ENCODE measurements at regions not wholly inside any gene's neighbourhood (a gene's known extent, or its start where the extent isn't known, plus 50 kb on each side); places are given as distances from the start of the nearest gene placed in this dataset.

DNA sequence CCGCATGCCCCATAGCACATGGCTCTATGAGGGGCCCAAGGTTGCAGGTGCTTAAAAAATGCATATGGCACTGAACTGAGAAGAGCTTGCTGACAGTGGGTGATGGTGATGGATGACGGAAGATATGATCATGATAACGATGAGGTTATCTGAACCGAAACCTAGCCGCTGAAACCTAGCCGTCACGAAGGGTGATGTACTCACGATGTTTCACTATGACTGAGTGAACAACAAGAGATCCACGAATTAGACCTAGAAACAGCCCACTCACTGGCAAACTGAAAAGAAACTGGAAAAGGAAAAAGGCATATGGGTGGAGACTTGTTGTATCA lies 57.6 kb upstream of the BCL6 start:
- TF ChIP-seq, protein P1, sequence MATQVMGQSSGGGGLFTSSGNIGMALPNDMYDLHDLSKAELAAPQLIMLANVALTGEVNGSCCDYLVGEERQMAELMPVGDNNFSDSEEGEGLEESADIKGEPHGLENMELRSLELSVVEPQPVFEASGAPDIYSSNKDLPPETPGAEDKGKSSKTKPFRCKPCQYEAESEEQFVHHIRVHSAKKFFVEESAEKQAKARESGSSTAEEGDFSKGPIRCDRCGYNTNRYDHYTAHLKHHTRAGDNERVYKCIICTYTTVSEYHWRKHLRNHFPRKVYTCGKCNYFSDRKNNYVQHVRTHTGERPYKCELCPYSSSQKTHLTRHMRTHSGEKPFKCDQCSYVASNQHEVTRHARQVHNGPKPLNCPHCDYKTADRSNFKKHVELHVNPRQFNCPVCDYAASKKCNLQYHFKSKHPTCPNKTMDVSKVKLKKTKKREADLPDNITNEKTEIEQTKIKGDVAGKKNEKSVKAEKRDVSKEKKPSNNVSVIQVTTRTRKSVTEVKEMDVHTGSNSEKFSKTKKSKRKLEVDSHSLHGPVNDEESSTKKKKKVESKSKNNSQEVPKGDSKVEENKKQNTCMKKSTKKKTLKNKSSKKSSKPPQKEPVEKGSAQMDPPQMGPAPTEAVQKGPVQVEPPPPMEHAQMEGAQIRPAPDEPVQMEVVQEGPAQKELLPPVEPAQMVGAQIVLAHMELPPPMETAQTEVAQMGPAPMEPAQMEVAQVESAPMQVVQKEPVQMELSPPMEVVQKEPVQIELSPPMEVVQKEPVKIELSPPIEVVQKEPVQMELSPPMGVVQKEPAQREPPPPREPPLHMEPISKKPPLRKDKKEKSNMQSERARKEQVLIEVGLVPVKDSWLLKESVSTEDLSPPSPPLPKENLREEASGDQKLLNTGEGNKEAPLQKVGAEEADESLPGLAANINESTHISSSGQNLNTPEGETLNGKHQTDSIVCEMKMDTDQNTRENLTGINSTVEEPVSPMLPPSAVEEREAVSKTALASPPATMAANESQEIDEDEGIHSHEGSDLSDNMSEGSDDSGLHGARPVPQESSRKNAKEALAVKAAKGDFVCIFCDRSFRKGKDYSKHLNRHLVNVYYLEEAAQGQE (IDR thresholded peaks at IDR 0.05; ENCODE audit: insufficient read depth in 1 of 2, low read depth in 2 of 2, low read length in 2 of 2), result no peak
- no peak for TF ChIP-seq POLR2AphosphoS5 (IDR thresholded peaks at IDR 0.05; ENCODE audit: low read depth, low read length)
- TF ChIP-seq TAF1 (IDR thresholded peaks at IDR 0.05; ENCODE audit: borderline replicate concordance, insufficient read depth, low read length), result no peak

All from PFSK-1 (cell line).